Activated T-helper 1 cell treated with anti-CD3 and anti-CD28 coated beads, Interleukin-12 subunit alpha, Interleukin-12 subunit beta, Interleukin-2, Interleukin-4 antibody, amounts not matched to agents 30 ng/mL and 10 ng/mL and 1 ng/mL, durations not matched to agents 14 hours and 24 hours and 36 hours (primary cell): ENCODE measurements at regions not wholly inside any gene's neighbourhood (a gene's known extent, or its start where the extent isn't known, plus 50 kb on each side); places are given as distances from the start of the nearest gene placed in this dataset.
"Not testable (repeated sequence)": the region's sequence is repeated elsewhere in the genome, so short reads cannot be mapped to it uniquely, and the experiment has no call there.

ENCODE experiments used
- DNase-seq: peaks from one replicate; pipeline ENCODE4 v3.0.0; 2021; ENCODE audit warnings: low spot score
- H3K27ac Mint-ChIP-seq: one replicate; pipeline ENCODE4 v1.8.0; 2021; ENCODE audit warnings: mild to moderate bottlenecking, mixed read lengths
- H3K27me3 Mint-ChIP-seq: one replicate; pipeline ENCODE4 v1.8.0; 2022; ENCODE audit warnings: mild to moderate bottlenecking, moderate library complexity, mixed read lengths; ENCODE audit not compliant: insufficient read depth
- H3K36me3 Mint-ChIP-seq: one replicate; pipeline ENCODE4 v1.8.0; 2021; ENCODE audit warnings: low read depth, mixed read lengths
- H3K4me1 Mint-ChIP-seq: one replicate; pipeline ENCODE4 v1.8.0; 2021; ENCODE audit warnings: low read depth, mixed read lengths
- H3K4me3 Mint-ChIP-seq: one replicate; pipeline ENCODE4 v1.8.0; 2021; ENCODE audit warnings: mild to moderate bottlenecking, moderate library complexity, mixed read lengths
- H3K9me3 Mint-ChIP-seq: one replicate; pipeline ENCODE4 v1.8.0; 2021; ENCODE audit warnings: mixed read lengths
- intact Hi-C: fragments of 100-400 bp; cut with micrococcal nuclease; formaldehyde crosslinking; loops from one replicate; pipeline ENCODE4 v1.15.1; 2024

DNA sequence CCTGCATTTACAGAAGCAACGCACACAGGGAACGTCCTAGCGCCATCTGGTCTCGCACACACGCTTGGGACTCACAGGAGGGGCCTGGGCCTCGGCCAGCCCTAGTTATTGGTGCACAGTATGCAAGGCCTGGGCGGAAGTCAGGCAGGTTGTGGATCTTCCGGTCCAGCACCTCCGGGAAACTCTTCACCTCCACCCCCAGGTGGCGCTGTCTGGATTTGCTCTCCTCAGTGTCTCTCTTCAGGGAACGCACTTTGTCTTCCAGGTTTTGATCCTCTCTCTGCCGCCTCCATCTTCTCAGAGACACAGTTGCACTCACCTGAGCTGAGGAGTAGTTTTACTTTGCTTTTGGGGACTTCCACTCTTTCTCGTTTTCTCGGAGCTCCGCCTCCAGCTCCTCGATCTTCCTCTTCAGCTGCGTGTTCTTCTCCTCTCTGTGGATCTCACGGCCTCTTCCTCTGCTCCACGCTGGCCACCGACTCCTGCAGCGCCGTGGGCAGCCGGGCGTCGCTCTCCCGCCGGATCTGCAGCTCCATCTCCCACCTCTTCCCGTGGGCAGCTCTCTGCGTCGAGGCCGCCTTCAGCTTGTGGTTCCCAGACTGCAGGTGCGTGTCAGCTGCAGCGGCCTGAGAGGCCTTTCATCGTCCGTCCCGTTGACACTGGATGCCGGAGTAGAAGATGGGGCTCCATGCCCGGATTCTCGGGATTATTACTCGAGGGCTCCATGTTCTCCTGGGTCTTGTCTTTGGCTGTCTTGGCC is 933.8 kb downstream of the TMEM121 start:
- intact Hi-C loops: loop anchor here (1.0 kb wide), 1 partner anchor 58 kb away; no protein-coding TSS in a partner anchor
- Mint-ChIP-seq H3K4me3 (no peak overlapping the region), H3K9me3 (no peaks in the 10 kb centered on the region), H3K4me1 (peaks cover 5% of the 10 kb centered on the region), H3K27ac (no peak overlapping the region), H3K36me3 (no peaks in the 10 kb centered on the region), H3K27me3 (peaks cover 19% of the 10 kb centered on the region)
- DNase-seq: peak; percentile 45

DNA sequence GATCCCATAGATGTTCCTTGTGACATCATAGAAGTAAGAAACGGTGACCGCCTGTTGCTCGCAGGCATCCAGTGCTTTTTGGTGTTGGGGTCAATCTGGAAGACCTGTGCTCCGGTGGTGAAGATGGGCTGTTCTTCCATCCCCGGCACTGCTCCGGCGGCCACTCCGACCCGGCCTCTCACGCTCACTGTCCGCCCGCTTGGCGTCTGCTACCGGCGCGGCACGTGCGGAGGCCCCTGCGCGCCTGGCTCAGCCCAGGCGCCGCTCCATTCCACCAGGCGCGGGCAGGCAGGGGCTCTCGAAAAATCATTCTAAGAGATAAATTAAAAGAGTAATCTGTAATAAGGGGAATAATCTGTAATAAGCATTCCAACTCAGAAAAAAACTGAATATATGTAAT is 934.5 kb downstream of the TMEM121 start:
- peaks cover 13% of the 10 kb centered on the region for H3K27me3 Mint-ChIP-seq
- H3K9me3 Mint-ChIP-seq: no peaks in the 10 kb centered on the region
- H3K4me1 Mint-ChIP-seq: peaks cover 5% of the 10 kb centered on the region
- no peak for DNase-seq
- no peaks in the 10 kb centered on the region for H3K36me3 Mint-ChIP-seq
- no peak overlapping the region for H3K27ac Mint-ChIP-seq
- H3K4me3 Mint-ChIP-seq: no peak overlapping the region
- intact Hi-C loops: loop anchor here (1.0 kb wide), 1 partner anchor 57 kb away; no protein-coding TSS in a partner anchor

DNA sequence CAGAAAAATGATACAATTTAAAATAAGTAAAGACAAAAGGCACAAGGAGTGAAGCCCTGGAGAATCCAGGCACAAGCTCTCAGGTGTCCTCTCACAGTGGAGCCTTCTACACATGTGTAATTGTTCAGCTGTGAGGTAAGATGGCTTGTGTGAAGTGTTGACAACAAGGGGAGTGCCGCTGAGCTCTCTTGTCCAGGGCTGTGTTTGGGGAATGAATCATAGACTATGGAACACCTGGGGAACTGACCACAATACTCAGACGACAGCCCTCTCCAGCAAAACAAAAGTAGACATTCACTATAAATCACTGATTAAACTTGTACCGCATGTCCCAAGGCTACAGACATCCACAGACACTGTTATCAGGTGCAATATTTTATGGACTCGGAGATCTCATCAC is 940.1 kb downstream of the TMEM121 start:
- H3K27ac Mint-ChIP-seq, DNase-seq, H3K4me1 Mint-ChIP-seq, H3K27me3 Mint-ChIP-seq, H3K9me3 Mint-ChIP-seq, H3K36me3 Mint-ChIP-seq, intact Hi-C loops, H3K4me3 Mint-ChIP-seq: not testable (repeated sequence)

DNA sequence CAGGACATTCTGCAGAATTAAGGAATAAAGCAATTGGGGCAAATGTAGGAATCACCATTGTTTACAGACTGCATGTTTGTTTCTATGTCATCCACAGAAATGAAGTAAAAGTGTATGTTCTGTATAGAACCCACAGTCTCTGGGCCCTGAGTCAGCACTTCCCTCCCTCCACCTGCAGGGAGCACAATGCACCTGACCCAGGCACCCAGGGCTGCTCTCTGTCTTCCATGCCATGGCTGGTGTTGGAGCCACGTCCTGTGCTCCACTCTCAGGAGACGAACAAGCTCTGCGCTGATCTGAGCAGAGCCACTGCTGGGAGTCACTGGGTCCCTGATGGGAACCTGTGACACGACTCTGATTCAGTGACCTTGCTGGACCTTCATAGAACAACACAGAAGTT is 942.5 kb downstream of the TMEM121 start:
- H3K4me3 Mint-ChIP-seq, H3K9me3 Mint-ChIP-seq, H3K4me1 Mint-ChIP-seq, H3K27me3 Mint-ChIP-seq, DNase-seq, H3K36me3 Mint-ChIP-seq, intact Hi-C loops, H3K27ac Mint-ChIP-seq: not testable (repeated sequence)

DNA sequence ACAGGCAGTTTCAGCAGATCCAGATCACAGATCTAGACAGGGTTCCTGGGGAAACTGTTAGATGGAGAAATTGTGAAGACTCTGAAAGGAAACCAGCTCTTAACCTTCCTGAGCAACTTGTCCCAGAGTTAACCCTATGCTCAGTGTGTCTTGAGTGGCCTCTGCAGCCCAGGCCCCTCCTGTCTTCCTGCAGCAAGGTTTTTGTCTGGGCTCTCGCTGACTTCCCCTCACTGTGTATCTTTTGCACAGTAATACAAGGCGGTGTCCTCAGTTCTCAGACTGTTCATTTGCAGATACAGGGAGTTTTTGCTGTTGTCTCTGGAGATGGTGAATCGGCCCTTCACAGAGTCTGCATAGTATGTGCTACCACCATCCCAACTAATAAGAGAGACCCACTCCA is 943.6 kb downstream of the TMEM121 start:
- H3K4me3 Mint-ChIP-seq, H3K27ac Mint-ChIP-seq, H3K27me3 Mint-ChIP-seq, H3K36me3 Mint-ChIP-seq, intact Hi-C loops, H3K4me1 Mint-ChIP-seq, H3K9me3 Mint-ChIP-seq, DNase-seq: not testable (repeated sequence)

DNA sequence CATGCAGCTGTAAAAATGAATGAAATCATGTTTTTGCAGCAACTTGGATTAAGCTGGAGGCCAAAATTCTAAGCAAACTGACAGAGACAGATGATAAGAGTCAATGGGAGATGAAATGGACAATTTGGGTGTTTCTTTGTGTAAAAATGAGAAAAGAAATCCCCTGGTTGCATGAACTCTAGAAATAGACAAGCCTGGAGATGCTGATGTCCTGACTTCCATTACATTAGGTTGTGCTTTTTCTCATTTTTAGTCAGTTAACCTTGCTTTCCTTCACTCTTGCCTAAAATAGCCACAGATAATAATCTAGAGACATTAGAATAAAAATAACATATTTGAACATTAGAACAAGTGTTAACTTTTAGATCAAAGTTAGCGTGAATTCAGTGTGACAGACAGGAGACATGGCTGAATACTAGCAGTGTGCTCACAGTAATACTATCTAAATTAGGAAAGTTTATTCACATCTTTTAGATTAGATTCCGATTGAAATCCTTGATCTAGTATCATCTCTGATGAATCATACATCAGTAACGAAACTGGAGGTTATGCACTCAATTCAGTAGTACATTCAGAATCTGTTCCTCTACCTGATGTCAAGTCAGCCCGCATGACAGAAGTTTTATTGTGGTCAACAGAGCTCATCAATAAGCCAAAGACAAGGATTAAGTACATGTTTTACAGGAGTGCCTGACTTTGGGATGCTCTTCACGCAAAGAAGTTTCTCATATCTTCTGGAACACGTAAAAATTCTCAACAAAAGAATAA is 948.1 kb downstream of the TMEM121 start:
- Mint-ChIP-seq H3K27ac (peak overlapping the region; percentile 5), H3K4me1 (peaks cover 16% of the 10 kb centered on the region)
- H3K9me3 Mint-ChIP-seq, intact Hi-C loops, DNase-seq, H3K36me3 Mint-ChIP-seq, H3K4me3 Mint-ChIP-seq, H3K27me3 Mint-ChIP-seq: not testable (repeated sequence)

DNA sequence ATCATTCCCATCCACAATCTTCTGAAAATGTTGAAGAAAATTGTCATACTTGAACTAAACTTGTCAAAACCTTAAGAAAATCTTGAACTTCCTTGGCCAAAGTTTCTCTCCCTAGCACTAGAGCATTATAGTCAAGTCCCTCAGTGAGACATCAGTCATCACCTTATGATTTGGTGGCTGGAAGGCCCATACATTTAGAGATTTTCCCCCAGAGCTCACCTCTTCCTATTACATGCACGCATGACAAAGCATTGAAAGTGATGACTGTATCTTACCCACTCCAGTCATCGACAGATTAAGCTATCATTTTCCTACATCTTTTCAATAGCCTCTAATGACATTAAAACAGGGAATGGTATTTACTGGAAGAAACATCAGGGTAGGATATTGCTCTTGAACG is 948.8 kb downstream of the TMEM121 start:
- H3K27ac Mint-ChIP-seq, H3K9me3 Mint-ChIP-seq, H3K27me3 Mint-ChIP-seq, H3K36me3 Mint-ChIP-seq, H3K4me3 Mint-ChIP-seq, intact Hi-C loops, DNase-seq: not testable (repeated sequence)
- peaks cover 16% of the 10 kb centered on the region for H3K4me1 Mint-ChIP-seq

DNA sequence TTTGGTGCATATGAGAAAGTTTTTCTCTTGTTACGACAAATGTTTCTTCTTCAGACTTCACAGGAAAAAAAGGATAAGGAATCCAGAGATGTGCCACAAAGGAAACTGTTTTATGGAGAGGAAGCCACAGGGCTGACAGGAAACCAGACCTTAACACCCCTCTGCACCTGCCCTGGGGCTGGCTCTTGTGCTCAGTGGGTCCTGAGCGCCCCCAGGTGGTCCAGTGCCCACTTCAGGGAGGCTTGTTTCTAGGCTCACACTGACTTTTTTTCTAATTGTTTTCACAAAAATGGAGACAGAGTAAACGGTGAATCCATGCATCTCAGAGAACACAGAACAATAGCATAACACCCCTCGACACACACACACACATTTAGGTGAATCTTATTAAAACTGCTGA is 951.2 kb downstream of the TMEM121 start:
- DNase-seq, H3K4me3 Mint-ChIP-seq, H3K27ac Mint-ChIP-seq, H3K27me3 Mint-ChIP-seq, H3K9me3 Mint-ChIP-seq, intact Hi-C loops, H3K36me3 Mint-ChIP-seq: not testable (repeated sequence)
- peaks cover 16% of the 10 kb centered on the region for H3K4me1 Mint-ChIP-seq

DNA sequence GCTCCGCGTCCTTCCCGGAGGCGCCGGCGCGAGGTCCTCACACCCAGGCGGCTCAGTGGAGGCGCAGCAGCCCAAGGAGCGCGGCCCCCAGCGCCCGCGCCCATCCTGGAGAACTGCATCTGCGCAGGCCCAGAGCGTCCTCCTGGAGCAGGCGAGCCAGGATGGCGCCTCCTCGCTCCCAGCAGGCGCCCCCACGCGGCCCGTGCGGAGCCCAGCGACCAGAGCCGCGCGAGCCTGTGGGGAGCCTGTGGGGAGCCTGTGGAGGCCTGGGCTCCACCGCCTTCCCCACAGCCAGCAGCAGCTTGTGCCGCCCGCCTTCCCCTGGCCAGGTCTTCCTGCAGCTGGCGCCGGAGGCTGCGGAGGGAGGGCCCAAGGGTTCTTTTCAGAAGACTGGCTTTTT is 953.9 kb downstream of the TMEM121 start:
- H3K27me3 Mint-ChIP-seq, H3K9me3 Mint-ChIP-seq, H3K27ac Mint-ChIP-seq, DNase-seq, intact Hi-C loops, H3K36me3 Mint-ChIP-seq, H3K4me3 Mint-ChIP-seq, H3K4me1 Mint-ChIP-seq: not testable (repeated sequence)

DNA sequence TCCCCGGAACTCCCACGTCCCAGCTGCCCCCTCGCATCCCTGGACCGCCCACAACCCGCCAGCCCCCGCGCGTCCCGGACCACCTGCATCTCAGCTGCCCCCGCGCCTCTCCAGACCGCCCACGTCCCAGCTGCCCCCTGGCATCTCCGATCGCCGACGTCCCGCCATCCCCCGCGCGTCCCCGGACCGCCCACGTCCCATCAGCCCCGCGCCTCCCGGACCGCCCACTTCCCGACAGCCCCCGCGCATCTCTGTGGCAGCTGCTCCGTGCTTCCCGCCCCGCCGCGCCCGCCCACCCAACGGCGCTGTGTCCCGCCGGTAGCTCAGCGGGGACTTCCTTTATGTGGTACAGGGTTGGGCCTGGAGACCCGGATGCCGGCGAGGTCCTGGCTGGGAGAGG is 955.8 kb downstream of the TMEM121 start:
- H3K4me1 Mint-ChIP-seq, DNase-seq, H3K27ac Mint-ChIP-seq, intact Hi-C loops, H3K36me3 Mint-ChIP-seq, H3K4me3 Mint-ChIP-seq, H3K9me3 Mint-ChIP-seq, H3K27me3 Mint-ChIP-seq: not testable (repeated sequence)

DNA sequence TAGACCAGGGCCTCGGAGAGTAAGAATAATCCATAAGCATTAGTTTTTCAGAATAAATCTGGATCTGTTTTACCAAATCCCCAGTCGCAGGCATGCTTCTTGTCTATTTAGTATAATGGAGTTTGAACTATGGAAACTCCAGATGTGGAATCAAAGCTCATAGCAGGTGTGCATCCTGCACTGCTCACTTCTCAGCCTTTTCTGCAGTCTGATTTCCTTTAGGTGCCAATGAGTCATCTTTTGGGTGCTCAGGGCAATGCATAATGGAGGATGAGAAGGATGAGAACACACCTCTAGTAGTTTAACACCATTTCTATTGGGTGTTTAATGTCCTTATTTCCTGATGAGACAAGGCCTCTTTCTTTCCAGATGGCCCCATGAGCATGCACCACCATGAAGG is 961.2 kb downstream of the TMEM121 start:
- Mint-ChIP-seq H3K27me3 (no peaks in the 10 kb centered on the region), H3K27ac (no peak overlapping the region), H3K4me3 (no peak overlapping the region), H3K9me3 (peaks cover 4% of the 10 kb centered on the region), H3K36me3 (no peaks in the 10 kb centered on the region), H3K4me1 (peaks cover 22% of the 10 kb centered on the region)
- no peak for DNase-seq
- intact Hi-C loops: no loop called here

DNA sequence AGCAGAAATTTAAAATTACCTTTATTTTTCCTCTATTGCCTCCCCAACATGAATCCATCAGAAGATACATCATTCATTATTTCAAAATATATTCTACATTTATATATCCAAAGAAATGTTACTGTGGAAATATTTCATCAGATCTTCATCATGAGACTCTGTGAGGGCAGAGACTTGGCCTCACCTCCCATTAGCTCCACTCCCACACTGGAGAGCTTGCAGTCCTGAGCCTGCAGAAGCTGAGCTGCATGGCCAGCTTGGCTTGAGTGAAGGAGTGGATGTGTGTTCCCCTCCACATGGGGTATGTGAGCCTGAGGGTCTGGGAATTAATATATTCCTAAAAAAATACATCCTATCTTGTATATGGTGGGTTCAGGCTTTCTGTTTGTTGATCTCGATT is 961.9 kb downstream of the TMEM121 start:
- Mint-ChIP-seq H3K4me3 (no peak overlapping the region), H3K27me3 (peaks cover 1% of the 10 kb centered on the region), H3K9me3 (peaks cover 4% of the 10 kb centered on the region), H3K4me1 (peaks cover 22% of the 10 kb centered on the region), H3K27ac (no peak overlapping the region), H3K36me3 (no peaks in the 10 kb centered on the region)
- DNase-seq: no peak
- intact Hi-C loops: no loop called here

DNA sequence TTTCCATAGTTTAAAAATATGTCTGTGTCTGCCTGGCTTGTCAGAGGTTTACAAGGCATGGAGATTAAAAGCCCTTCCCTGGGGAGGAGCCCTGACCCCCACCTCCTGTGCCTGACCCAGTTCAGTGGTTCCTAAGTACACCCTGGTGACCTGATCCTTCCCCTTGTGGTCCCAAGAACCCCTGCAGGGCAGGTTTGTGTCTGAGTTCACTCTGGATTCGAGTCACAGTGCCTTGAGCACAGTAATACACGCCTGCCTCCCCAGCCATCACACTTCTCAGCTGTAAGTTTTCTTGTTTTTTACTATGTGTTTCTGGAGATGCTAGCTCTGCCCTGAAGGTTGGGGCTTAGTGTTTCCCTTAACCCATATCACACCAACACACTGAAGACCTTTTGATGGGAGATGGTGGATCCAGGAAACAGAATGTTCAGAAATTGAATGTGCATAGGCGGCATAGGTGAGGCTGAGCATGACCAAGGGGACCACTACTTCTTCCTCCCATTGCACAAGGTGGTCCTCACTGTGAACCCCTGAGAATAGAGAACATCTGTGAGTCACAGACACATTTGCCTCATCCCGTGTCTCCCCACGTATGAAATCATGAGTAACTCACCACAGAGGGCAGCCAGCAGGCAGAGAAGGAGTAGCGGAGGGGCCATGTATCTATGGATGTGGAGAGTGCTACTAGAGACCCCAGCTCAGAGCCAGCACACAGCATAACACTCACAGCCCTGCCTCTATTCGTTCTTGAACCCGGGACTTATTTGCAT is 962.9 kb downstream of the TMEM121 start:
- Mint-ChIP-seq H3K36me3 (no peaks in the 10 kb centered on the region), H3K27ac (peak overlapping the region; percentile 85), H3K9me3 (peaks cover 4% of the 10 kb centered on the region), H3K27me3 (peaks cover 5% of the 10 kb centered on the region), H3K4me3 (peak overlapping the region; percentile 37), H3K4me1 (peaks cover 28% of the 10 kb centered on the region)
- intact Hi-C loops: loop anchor here (1.0 kb wide), 1 partner anchor 18 kb away; no protein-coding TSS in a partner anchor
- DNase-seq: peak; percentile 20
